ENCODE measurements at regions not wholly inside any gene's neighbourhood (a gene's known extent, or its start where the extent isn't known, plus 50 kb on each side); places are given as distances from the start of the nearest gene placed in this dataset.

DNA sequence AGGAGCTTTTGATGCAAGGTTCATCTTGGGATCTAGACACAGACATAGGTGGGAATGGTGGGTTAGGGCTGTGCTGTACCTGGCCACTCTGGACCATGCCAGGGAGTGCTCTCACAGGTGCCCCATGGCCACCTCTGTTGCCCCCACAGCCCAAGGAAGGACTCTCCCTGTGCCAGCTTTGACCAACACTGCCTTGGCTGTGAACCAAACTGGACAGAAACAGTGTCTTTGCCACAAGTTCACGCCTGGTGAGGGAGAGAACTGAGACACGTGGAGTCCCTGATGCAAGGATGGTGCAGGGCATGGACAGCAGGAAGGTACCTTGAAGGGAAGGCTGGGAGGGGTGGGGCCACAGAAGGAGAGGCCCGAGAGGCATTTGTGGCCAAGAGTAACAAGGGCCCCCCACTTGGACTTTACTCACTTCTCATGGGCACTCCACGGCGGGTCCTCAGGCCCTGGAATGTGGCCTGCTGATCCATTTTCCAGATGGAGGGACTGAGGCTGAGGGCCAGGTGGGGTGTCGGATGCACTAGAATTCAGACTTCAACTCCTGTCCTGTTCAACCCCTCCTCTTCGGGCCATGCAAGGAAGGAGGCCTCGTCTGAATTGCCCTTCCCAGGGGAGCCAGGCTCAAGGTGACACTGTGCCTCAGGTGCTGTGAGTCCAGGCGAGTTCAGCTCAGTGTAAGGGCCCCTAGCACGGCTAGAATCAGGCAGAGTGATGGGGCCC is 103.3 kb downstream of the YTHDF1 start:
- Histone ChIP-seq H3K9me3 (ENCODE audit: control insufficient read depth in 4 of 4, low read length in 3 of 4) (peaks cover 0 to 4% (median 3%) of the 10 kb centered on the region in 4 donors), H3K27ac (ENCODE audit: low read depth in 1 of 2, low read length in 2 of 2) (no peak overlapping the region), H3K4me1 (ENCODE audit: control insufficient read depth in 4 of 4, insufficient read depth in 4 of 4, low read length in 3 of 4) (no peaks in the 10 kb centered on the region), H3K9ac (ENCODE audit: low read depth in 1 of 2, low read length in 2 of 2) (no peak overlapping the region), H3K36me3 (ENCODE audit: control insufficient read depth in 4 of 4, insufficient read depth in 3 of 4, low read depth in 1 of 4, low read length in 3 of 4) (no peaks in the 10 kb centered on the region), H3K4me3 (ENCODE audit: low read depth in 1 of 3, low read length in 3 of 3) (no peak overlapping the region), H3K27me3 (ENCODE audit: control insufficient read depth in 4 of 4, insufficient read depth in 4 of 4, low read length in 3 of 4) (peaks cover 2 to 9% (median 5%) of the 10 kb centered on the region in 4 donors)
- no peak for DNase-seq (ENCODE audit: low spot score)
- WGBS = 62% methylated on average over 10 of the region's 10 CpGs
- TF ChIP-seq, protein P1, sequence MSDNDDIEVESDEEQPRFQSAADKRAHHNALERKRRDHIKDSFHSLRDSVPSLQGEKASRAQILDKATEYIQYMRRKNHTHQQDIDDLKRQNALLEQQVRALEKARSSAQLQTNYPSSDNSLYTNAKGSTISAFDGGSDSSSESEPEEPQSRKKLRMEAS (IDR thresholded peaks at IDR 0.05) = no peak
- TF ChIP-seq SP1 (IDR thresholded peaks at IDR 0.05) (no peak), GABPA (IDR thresholded peaks at IDR 0.05 in 1 of 2, conservative IDR thresholded peaks at IDR 0.05 in 1 of 2) (no peak), JUND (IDR thresholded peaks at IDR 0.05) (no peak), FOXA2 (IDR thresholded peaks at IDR 0.05) (no peak), RAD21 (IDR thresholded peaks at IDR 0.05) (no peak), YY1 (IDR thresholded peaks at IDR 0.05) (no peak), HNF4G (IDR thresholded peaks at IDR 0.05) (no peak), TAF1 (conservative IDR thresholded peaks at IDR 0.05) (no peak)
- TF ChIP-seq, protein P2, sequence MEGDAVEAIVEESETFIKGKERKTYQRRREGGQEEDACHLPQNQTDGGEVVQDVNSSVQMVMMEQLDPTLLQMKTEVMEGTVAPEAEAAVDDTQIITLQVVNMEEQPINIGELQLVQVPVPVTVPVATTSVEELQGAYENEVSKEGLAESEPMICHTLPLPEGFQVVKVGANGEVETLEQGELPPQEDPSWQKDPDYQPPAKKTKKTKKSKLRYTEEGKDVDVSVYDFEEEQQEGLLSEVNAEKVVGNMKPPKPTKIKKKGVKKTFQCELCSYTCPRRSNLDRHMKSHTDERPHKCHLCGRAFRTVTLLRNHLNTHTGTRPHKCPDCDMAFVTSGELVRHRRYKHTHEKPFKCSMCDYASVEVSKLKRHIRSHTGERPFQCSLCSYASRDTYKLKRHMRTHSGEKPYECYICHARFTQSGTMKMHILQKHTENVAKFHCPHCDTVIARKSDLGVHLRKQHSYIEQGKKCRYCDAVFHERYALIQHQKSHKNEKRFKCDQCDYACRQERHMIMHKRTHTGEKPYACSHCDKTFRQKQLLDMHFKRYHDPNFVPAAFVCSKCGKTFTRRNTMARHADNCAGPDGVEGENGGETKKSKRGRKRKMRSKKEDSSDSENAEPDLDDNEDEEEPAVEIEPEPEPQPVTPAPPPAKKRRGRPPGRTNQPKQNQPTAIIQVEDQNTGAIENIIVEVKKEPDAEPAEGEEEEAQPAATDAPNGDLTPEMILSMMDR (IDR thresholded peaks at IDR 0.05; ENCODE audit: low read depth, low read length, missing input control) = no peak
- TF ChIP-seq, protein P3, sequence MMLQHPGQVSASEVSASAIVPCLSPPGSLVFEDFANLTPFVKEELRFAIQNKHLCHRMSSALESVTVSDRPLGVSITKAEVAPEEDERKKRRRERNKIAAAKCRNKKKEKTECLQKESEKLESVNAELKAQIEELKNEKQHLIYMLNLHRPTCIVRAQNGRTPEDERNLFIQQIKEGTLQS (IDR thresholded peaks at IDR 0.05) = no peak
- TF ChIP-seq, protein P4, sequence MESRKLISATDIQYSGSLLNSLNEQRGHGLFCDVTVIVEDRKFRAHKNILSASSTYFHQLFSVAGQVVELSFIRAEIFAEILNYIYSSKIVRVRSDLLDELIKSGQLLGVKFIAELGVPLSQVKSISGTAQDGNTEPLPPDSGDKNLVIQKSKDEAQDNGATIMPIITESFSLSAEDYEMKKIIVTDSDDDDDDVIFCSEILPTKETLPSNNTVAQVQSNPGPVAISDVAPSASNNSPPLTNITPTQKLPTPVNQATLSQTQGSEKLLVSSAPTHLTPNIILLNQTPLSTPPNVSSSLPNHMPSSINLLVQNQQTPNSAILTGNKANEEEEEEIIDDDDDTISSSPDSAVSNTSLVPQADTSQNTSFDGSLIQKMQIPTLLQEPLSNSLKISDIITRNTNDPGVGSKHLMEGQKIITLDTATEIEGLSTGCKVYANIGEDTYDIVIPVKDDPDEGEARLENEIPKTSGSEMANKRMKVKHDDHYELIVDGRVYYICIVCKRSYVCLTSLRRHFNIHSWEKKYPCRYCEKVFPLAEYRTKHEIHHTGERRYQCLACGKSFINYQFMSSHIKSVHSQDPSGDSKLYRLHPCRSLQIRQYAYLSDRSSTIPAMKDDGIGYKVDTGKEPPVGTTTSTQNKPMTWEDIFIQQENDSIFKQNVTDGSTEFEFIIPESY (IDR thresholded peaks at IDR 0.05) = no peak
- TF ChIP-seq, protein P5, sequence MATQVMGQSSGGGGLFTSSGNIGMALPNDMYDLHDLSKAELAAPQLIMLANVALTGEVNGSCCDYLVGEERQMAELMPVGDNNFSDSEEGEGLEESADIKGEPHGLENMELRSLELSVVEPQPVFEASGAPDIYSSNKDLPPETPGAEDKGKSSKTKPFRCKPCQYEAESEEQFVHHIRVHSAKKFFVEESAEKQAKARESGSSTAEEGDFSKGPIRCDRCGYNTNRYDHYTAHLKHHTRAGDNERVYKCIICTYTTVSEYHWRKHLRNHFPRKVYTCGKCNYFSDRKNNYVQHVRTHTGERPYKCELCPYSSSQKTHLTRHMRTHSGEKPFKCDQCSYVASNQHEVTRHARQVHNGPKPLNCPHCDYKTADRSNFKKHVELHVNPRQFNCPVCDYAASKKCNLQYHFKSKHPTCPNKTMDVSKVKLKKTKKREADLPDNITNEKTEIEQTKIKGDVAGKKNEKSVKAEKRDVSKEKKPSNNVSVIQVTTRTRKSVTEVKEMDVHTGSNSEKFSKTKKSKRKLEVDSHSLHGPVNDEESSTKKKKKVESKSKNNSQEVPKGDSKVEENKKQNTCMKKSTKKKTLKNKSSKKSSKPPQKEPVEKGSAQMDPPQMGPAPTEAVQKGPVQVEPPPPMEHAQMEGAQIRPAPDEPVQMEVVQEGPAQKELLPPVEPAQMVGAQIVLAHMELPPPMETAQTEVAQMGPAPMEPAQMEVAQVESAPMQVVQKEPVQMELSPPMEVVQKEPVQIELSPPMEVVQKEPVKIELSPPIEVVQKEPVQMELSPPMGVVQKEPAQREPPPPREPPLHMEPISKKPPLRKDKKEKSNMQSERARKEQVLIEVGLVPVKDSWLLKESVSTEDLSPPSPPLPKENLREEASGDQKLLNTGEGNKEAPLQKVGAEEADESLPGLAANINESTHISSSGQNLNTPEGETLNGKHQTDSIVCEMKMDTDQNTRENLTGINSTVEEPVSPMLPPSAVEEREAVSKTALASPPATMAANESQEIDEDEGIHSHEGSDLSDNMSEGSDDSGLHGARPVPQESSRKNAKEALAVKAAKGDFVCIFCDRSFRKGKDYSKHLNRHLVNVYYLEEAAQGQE (IDR thresholded peaks at IDR 0.05) = no peak

DNA sequence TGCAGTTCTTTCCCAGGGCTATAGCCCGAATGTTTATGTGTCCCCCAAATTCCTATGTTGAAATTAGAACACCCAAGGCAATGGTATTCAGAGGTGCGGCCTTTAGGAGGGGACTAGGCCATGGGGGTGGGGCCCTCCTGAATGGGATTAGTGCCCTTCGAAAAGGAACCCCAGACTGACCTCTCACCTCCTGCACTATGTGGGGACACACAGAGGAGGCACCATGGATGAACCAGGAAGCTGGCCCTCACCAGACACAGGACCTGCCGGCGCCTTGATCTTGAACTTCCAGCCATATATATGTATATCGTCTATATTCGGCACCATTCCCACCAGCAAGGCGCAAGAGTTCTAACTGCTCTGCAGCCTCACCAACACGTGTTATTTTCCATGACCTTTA is 101.5 kb upstream of the BHLHE23 start:
- TF ChIP-seq, protein P4 (IDR thresholded peaks at IDR 0.05) = no peak
- TF ChIP-seq GABPA (IDR thresholded peaks at IDR 0.05 in 1 of 2, conservative IDR thresholded peaks at IDR 0.05 in 1 of 2) = no peak
- no peak for TF ChIP-seq SP1 (IDR thresholded peaks at IDR 0.05)
- TF ChIP-seq FOXA2 (IDR thresholded peaks at IDR 0.05) = no peak
- TF ChIP-seq, protein P1 (IDR thresholded peaks at IDR 0.05) = no peak
- TF ChIP-seq EGR1 (IDR thresholded peaks at IDR 0.05; ENCODE audit: low read depth in 2 of 2) = no peak
- TF ChIP-seq, protein P5 (IDR thresholded peaks at IDR 0.05) = no peak
- Histone ChIP-seq H3K27ac (ENCODE audit: low read depth in 1 of 2, low read length in 2 of 2) (no peak overlapping the region), H3K9ac (ENCODE audit: low read depth in 1 of 2, low read length in 2 of 2) (no peak overlapping the region), H3K27me3 (ENCODE audit: control insufficient read depth in 4 of 4, insufficient read depth in 4 of 4, low read length in 3 of 4) (no peaks in the 10 kb centered on the region), H3K9me3 (ENCODE audit: control insufficient read depth in 4 of 4, low read length in 3 of 4) (peaks cover 0 to 4% (median 3%) of the 10 kb centered on the region in 4 donors), H3K36me3 (ENCODE audit: control insufficient read depth in 4 of 4, insufficient read depth in 3 of 4, low read depth in 1 of 4, low read length in 3 of 4) (no peaks in the 10 kb centered on the region), H3K4me1 (ENCODE audit: control insufficient read depth in 4 of 4, insufficient read depth in 4 of 4, low read length in 3 of 4) (peaks cover 0 to 5% (median 0%) of the 10 kb centered on the region in 4 donors), H3K4me3 (ENCODE audit: low read depth in 1 of 3, low read length in 3 of 3) (no peak overlapping the region)
- no peak for DNase-seq (ENCODE audit: low spot score)
- 83% methylated on average over 9 of the region's 9 CpGs for WGBS
